ENCODE measurements at regions not wholly inside any gene's neighbourhood (a gene's known extent, or its start where the extent isn't known, plus 50 kb on each side); places are given as distances from the start of the nearest gene placed in this dataset.

GRCh38 chr22:48662476-48663135 lies 1165.1 kb downstream of the BRD1 start:
- no peak for DNase-seq (ENCODE audit: extremely low read depth, low read depth)
- TF ChIP-seq CTCF (IDR thresholded peaks at IDR 0.05; ENCODE audit: low read depth, low read length), result no peak

- TF ChIP-seq CTCF (IDR thresholded peaks at IDR 0.05; ENCODE audit: low read depth, low read length), result no peak
- no peak for DNase-seq (ENCODE audit: extremely low read depth, low read depth)
Observed at GRCh38 chr22:48661984-48662383, 1165.7 kb downstream of the BRD1 start.

- no peak for DNase-seq (ENCODE audit: extremely low read depth, low read depth)
- no peak for TF ChIP-seq CTCF (IDR thresholded peaks at IDR 0.05; ENCODE audit: low read depth, low read length)
Observed at GRCh38 chr22:48660790-48661740, 1166.6 kb downstream of the BRD1 start.

- no peak for DNase-seq (ENCODE audit: extremely low read depth, low read depth)
- no peak for TF ChIP-seq CTCF (IDR thresholded peaks at IDR 0.05; ENCODE audit: low read depth, low read length)
Observed at GRCh38 chr22:48660104-48660789, 1167.4 kb downstream of the BRD1 start.

GRCh38 chr22:48659404-48659996 lies 1168.2 kb downstream of the BRD1 start:
- TF ChIP-seq CTCF (IDR thresholded peaks at IDR 0.05; ENCODE audit: low read depth, low read length), result no peak
- no peak for DNase-seq (ENCODE audit: extremely low read depth, low read depth)

GRCh38 chr22:48658871-48659270 lies 1168.8 kb downstream of the BRD1 start:
- no peak for TF ChIP-seq CTCF (IDR thresholded peaks at IDR 0.05; ENCODE audit: low read depth, low read length)
- no peak for DNase-seq (ENCODE audit: extremely low read depth, low read depth)
